ENCODE measurements at regions not wholly inside any gene's neighbourhood (a gene's known extent, or its start where the extent isn't known, plus 50 kb on each side); places are given as distances from the start of the nearest gene placed in this dataset.

- ATAC-seq (no peak), DNase-seq (no peak)
- intact Hi-C loops (cut with DNase I, micrococcal nuclease) = loop anchor here (5.0 to 10.0 kb wide), 2 partner anchors 206 to 214 kb away; partner anchors contain the start of gene TNFRSF21 (in 1 of the 2)
- Histone ChIP-seq H3K4me1 (ENCODE audit: low read depth) (peaks cover 6% of the 10 kb centered on the region), H3K9me3 (no peaks in the 10 kb centered on the region), H3K36me3 (ENCODE audit: low read depth) (no peaks in the 10 kb centered on the region), H3K4me3 (no peak overlapping the region)
- no peak for TF ChIP-seq CTCF (IDR thresholded peaks at IDR 0.05)
These were observed 56.5 kb upstream of the ADGRF1 start for GRCh38 chr6:47098570-47098993.

GRCh38 chr6:47097092-47097945 is 55.2 kb upstream of the ADGRF1 start:
- H3K36me3 ChIP-seq (ENCODE audit: low read depth) = no peaks in the 10 kb centered on the region
- intact Hi-C loops (cut with DNase I, micrococcal nuclease) = loop anchor here (5.0 to 10.0 kb wide), 2 partner anchors 207 to 215 kb away; partner anchors contain the start of gene TNFRSF21 (in 1 of the 2)

GRCh38 chr6:47096211-47096895 is 54.2 kb upstream of the ADGRF1 start:
- no peak for TF ChIP-seq CTCF (IDR thresholded peaks at IDR 0.05)
- intact Hi-C loops (cut with DNase I, micrococcal nuclease) = loop anchor here (5.0 to 10.0 kb wide), 2 partner anchors 208 to 216 kb away; partner anchors contain the start of gene TNFRSF21 (in 1 of the 2)
- Histone ChIP-seq H3K4me1 (ENCODE audit: low read depth) (peaks cover 6% of the 10 kb centered on the region), H3K9me3 (no peaks in the 10 kb centered on the region), H3K36me3 (ENCODE audit: low read depth) (no peaks in the 10 kb centered on the region), H3K4me3 (no peak overlapping the region)
- ATAC-seq (no peak), DNase-seq (no peak)

More at GRCh38 chr6:47097092-47097945, 55.2 kb upstream of the ADGRF1 start:
- peak; percentile 17 for TF ChIP-seq CTCF (IDR thresholded peaks at IDR 0.05)
- Histone ChIP-seq H3K4me3 (no peak overlapping the region), H3K4me1 (ENCODE audit: low read depth) (peaks cover 6% of the 10 kb centered on the region), H3K9me3 (no peaks in the 10 kb centered on the region)
- DNase-seq (peak in 2 of 3 donors; percentile 46 to 91), ATAC-seq (peak; percentile 77)

GRCh38 chr6:47094241-47094925 is 52.3 kb upstream of the ADGRF1 start:
- ATAC-seq (peak; percentile 65), DNase-seq (peak; percentile 37 to 56 (median 51))
- no peak for TF ChIP-seq CTCF (IDR thresholded peaks at IDR 0.05)
- Histone ChIP-seq H3K36me3 (ENCODE audit: low read depth) (no peaks in the 10 kb centered on the region), H3K4me1 (ENCODE audit: low read depth) (peaks cover 6% of the 10 kb centered on the region), H3K4me3 (no peak overlapping the region), H3K9me3 (no peaks in the 10 kb centered on the region)
- intact Hi-C loops (cut with DNase I, micrococcal nuclease) = loop anchor here in 1 of 2 donors (10.0 kb wide), 1 partner anchor 210 kb away; the partner anchor contains the start of gene TNFRSF21

GRCh38 chr6:47093169-47093568 is 51.0 kb upstream of the ADGRF1 start:
- H3K4me1 ChIP-seq (ENCODE audit: low read depth) = peaks cover 6% of the 10 kb centered on the region
- peak in 1 of 3 donors; percentile 69 for DNase-seq
- no peak overlapping the region for H3K4me3 ChIP-seq
- H3K9me3 ChIP-seq = no peaks in the 10 kb centered on the region
- peak; percentile 89 for ATAC-seq
- intact Hi-C loops (cut with DNase I, micrococcal nuclease) = loop anchor here in 1 of 2 donors (10.0 kb wide), 1 partner anchor 212 kb away; the partner anchor contains the start of gene TNFRSF21
- no peak for TF ChIP-seq CTCF (IDR thresholded peaks at IDR 0.05)
- no peaks in the 10 kb centered on the region for H3K36me3 ChIP-seq (ENCODE audit: low read depth)
